KBM-7 (cell line): ENCODE measurements at regions not wholly inside any gene's neighbourhood (a gene's known extent, or its start where the extent isn't known, plus 50 kb on each side); places are given as distances from the start of the nearest gene placed in this dataset.
"Not testable (repeated sequence)": the region's sequence is repeated elsewhere in the genome, so short reads cannot be mapped to it uniquely, and the experiment has no call there.

Source experiments
- DNase-seq: peaks from one replicate; pipeline ENCODE4 v3.0.0-alpha.2; 2015
- in situ Hi-C: fragments of 300-500 bp; cut with MboI; formaldehyde crosslinking; loops from 2 replicates; pipeline ENCODE4 v1.14.3; 2020; ENCODE audit warnings: low sequenced_read_pairs, low pct_unique_long_range_greater_than_20kb, mixed read lengths

DNA sequence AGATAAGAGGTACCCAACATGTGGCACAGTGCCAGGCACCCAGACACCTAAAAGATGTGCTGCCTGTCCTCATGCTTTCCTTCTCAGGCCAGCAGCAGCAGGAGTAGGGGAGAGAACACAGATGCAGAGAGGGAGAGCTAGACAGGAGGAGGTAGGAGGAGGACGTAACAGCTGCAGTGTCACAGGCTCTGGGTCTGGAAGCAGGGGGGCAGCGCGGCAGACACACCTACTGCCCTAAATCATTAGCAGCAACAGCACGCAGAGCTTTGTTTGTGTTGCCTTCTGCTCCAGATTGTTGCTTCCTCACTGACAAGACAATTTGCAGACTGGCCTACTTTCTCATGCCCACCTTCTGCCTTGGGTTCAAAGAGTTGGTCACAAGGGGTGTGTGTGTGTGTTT lies 196.7 kb upstream of the DAB1 start:
- no peak for DNase-seq
- in situ Hi-C loops: no loop called here

DNA sequence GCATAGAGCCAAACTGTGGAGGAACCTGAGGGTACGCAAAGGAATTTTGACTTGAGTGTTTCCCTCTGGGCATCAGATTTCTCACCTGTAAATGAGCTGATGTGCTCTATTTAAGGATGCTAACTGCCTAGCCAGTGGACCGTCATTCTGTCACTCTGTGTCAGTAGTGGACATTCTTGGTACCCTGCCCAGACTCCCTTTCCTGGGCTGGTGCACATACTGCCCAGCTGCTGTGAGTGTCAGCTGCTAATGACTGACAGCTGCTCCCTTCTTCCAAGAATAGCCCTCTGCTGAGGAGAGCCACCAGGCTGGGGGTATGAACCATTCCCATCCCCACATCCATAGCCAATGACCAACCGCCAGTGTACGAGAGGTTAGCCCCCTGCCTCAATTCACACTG lies 193.1 kb upstream of the DAB1 start:
- in situ Hi-C loops: no loop called here
- DNase-seq: no peak

DNA sequence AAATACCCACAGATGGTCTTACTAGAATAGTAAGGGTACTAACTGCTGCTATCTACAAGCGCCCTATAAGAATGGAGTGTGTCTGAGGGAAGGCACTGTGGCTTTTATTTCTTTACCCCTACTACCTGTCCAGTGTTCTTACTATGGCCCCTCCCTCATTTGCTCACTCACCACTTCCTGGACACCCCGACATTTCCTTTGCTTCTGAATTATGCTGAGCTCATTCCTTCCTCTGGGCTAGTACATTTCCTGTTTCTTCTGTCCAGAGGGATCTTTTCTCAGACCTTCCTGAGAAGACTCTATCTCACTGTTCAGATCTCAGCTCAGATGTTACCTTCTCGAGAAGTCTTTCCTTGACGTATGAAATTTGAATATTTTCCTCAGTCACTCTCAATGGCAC lies 192.1 kb upstream of the DAB1 start:
- in situ Hi-C loops: no loop called here
- DNase-seq: no peak

DNA sequence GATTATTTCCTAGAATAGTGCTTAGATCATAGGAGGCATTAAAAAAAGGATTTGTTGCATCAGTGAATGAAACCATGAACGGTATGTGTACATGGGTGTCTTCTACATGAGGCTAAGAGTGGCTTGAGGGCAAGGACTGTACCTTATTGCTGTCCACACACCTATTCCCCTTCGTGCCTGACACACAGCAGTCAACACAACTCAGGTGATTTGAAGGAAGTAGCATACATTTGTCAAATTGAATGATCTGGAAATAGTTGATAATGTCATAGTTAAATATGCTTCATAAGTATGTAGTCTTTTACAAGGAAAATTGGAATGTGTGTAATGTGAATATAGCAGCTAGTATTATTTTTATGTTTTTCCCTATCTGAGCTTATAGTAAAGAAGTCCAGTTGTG lies 189.0 kb upstream of the DAB1 start:
- DNase-seq: no peak
- in situ Hi-C loops: no loop called here

DNA sequence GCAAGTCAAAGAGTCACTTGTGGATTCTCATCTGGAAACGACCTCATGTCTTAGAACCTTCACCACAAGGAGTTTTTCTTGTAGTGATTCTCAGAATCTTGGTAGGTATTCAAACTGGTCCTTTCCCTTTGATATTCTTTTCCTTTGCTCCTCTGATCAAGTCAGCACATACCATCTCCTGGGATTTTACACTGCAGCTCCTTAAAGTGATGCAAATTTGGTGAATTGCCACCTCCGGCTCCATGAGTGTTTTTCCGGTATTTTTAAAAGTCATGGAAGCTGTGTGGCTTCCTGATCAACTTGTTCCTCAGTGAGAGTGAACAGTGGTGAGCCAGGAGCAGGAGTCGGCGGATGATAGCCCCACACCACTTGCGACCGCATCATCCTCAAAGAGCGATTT lies 182.1 kb upstream of the DAB1 start:
- in situ Hi-C loops: no loop called here
- DNase-seq: no peak

DNA sequence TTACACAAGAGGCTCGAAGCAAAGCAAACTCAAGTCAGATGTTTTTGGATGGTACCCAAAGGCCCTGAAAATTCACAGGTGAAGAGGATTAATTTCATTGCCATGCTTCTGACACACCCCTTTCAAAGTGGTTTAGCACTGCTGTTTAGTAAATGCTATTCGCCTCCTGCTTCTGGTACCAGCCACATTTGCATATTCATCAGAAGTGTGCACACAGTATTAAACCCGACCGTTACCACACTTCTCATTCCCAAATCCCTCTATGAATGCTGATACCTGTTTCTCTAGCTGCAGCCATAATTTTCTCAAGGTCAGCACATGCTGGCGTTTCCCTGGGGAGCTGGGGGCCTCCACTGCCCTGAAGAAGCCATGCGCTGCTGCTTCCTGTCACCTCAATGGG lies 179.8 kb upstream of the DAB1 start:
- no peak for DNase-seq
- in situ Hi-C loops: no loop called here

DNA sequence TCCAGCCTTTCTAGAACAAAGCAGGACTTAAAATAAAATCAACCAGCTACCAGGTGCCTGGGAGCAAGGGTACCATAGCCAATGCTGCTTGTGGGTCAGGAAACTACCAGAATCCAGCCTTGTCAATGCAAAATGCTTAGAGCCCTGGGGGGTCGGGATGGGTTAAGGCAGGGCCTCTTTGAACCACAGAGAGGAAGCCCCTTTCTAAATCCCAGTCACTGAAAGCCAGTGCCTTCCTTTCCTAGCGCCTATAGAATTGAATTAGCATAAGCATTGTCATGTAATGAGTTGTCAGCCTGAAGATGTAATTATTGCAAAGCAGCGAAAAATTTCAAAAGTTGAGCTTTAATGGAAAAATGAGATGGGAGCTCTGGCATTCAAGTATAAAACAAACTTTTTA lies 176.6 kb upstream of the DAB1 start:
- in situ Hi-C loops: no loop called here
- DNase-seq: no peak

DNA sequence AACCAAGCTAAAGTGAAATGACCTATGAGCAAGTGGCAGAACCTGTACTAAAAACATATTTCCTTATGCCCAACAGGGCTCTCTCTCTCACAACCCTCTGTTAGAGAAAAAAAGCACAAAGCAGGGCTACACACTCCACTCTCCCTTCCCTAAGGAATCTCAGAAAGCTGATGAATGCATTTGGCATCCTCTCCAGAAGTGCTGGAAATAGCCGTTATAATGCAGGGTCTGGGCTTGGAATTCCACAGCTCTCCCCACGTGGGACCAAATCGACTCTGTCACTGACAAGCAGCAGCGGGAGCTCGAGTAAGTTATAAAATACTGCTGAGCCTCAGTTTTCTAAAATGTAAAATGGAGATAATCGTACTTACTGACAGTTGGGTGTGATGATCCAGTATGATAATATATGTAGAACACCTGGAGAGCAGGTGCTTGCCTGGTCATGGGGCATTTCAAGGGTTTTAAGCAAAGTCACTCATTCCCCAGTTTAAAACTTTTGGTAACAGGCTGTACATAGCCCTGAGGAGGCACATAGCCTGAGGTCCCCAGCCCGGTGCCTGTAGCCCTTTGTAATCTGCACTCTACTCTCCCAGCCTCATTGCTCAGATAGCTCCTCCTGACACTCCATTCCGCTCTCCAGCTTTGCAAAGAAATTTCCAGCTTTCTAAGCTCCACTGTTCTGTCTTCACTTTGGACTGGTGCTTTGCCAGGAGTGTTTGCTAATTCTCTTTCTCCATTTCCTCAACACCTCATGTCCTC lies 175.6 kb upstream of the DAB1 start:
- in situ Hi-C loops: no loop called here
- DNase-seq: no peak

DNA sequence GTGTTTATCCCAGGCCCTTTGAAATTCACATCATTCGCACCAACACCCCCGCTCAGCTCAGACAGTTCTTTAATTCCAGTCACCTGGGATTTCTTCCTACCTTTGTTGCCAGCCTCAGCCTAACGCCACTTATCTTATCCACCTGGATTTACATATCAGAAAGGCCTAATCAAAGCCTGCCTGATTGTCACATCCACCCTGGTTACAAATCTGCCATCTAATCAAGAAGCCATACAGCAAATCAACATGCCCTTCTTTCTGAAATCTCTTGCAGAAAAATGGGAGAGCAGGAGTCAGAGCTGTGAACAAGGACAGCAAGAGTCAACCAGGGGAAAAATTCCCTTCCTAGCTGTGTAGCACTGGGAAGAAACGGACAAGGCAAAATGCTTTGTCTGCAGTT lies 173.2 kb upstream of the DAB1 start:
- DNase-seq: no peak
- in situ Hi-C loops: no loop called here

DNA sequence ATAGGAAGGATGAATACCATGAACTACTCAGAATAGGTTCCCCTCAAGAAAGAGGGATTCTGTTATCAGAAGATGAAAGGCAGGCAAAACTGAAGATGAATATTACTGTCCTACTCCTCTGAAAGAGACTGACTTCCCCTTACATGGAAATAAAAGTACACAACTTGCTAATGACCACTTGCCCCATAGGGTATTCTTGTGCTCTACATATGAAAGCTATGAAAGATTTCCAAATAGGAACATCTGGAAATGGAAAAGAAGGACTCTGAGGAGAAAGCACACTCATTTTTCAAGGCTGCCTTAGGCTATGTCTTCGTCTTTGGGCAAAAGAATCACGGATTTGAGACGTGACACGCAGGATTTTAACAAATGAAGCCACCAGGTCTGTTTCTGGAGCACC lies 170.1 kb upstream of the DAB1 start:
- no peak for DNase-seq
- in situ Hi-C loops: no loop called here

DNA sequence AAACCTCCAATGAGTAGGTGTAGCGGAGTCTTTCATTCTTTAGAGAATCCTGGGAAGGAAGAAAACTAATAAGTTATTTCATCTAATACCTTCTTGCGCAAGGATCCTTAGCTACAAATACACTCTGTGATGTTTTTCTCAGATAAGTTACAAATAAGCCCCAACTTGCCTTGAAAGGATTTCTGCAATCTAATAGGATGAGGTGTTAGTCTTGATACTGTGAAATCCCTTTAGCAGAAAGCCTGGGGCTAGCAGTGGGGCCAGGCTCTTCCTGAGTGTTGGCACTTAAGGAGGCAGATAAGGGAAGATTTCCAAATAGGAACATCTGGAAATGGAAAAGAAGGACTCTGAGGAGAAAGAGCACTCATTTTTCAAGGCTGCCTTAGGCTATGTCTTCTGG lies 168.0 kb upstream of the DAB1 start:
- no peak for DNase-seq

DNA sequence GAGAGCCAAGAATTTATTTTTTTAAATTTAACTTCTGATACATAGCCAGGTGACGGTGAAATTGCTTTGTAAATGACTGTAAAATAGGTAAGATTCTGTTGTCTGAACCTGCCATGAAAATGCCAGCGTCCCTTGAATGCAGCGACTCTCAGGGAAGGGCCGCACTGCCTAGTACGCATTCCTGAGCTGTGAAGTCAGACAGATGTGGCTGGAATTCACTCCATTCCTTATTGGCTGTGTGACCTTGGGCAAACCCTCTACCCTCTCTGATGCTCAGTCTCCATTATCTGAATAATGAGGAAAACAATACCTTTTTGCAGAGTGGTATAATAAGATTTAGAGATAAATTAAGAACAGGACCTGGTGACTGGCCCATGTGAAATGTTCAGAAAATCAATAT lies 167.1 kb upstream of the DAB1 start:
- DNase-seq: no peak
- in situ Hi-C loops: no loop called here

More for the DNA sequence above, 168.0 kb upstream of the DAB1 start:
- in situ Hi-C loops: no loop called here

DNA sequence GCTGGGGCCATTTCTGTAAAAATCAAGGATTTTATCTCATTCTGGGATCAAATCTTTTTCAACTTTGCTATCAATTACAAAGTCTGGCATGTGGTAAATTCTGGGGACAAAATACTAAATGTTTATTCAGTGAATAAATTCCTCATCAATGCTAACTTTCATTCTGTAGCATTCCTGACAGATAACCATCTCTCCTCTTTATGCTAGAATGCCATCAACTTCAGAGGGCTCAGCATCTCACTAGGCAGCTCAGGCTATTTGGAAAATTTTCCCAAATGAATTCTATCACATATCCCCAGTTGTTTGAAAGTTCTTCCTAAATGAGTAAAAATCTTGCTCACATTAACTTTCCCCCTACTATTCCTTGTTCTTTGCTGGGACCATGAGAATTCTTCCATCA lies 163.0 kb upstream of the DAB1 start:
- in situ Hi-C loops: no loop called here
- DNase-seq: no peak

DNA sequence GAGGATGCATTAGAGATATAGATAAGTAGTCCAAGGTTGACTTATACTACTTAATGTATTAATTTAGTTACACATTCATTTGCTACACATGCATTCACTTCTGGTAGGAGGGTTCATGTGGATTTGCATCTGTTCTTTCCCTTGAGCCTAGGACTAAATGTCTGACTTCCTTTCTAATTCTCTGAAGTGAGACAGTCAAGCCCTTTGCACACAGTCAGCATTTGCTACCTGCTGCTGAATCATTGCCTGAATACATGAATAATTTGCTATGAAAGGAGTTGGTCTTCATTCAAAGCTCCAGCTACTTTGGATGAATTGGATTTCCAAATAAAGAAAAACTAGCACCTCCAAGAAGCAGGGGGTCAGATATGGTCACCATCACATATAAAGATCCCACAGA lies 154.8 kb upstream of the DAB1 start:
- no peak for DNase-seq
- in situ Hi-C loops: no loop called here

DNA sequence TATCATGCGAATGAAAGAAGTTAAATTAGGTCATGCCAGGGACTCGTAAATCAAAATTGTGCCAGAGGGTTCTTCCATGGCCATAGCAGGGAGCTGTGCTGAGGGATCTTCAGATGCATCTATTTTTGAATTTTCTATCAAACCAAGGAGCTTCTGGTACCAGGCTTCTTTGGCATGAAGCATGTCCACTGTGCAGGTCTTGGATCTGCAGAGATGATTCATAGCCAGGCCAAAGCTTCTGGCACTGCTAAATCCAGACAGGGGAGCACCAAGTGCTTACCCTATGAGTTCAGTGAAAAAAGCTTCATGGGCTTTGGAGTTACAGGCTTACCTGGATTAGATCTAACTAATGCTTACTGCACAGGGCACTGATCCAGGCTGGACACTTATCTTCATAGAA lies 154.2 kb upstream of the DAB1 start:
- DNase-seq: no peak
- in situ Hi-C loops: no loop called here

DNA sequence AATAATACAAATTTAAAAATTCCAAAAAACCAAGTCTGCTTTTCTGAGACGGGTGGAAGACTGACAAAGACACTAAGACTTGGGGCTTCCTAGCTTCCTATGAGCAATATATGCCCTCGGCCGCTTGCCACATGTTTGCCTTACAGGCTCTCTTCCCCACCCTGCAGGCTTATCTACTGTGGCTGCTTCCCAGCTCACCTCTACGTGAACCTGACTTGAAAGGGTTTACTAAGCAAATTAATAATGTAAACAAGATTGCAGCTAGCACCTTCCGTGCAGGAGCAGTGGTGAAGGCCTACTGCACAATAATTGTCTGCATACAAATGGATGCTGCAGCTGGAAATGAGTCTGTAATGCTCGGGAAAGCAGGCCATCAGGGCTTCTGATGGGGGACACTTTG lies 152.9 kb upstream of the DAB1 start:
- in situ Hi-C loops: no loop called here
- DNase-seq: no peak

DNA sequence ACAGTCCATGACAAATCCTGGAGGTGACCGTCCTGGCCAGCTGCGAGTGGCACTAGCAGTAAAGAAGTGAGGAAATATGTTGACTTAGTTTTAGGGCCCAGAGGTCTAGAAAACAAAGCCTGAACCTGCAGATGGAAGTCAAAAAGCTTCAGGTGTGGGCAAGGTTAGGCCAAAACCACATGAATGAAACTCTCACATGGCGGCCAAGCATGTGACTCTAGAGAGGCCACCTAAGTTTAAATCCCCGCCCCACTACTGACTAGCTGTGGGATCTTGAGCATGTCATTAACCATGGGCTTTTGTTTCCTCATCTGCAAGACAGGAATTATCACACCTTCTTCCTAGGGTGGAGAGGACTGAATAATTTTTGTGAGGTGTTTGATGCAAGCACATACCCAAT lies 148.2 kb upstream of the DAB1 start:
- no peak for DNase-seq
- in situ Hi-C loops: no loop called here

DNA sequence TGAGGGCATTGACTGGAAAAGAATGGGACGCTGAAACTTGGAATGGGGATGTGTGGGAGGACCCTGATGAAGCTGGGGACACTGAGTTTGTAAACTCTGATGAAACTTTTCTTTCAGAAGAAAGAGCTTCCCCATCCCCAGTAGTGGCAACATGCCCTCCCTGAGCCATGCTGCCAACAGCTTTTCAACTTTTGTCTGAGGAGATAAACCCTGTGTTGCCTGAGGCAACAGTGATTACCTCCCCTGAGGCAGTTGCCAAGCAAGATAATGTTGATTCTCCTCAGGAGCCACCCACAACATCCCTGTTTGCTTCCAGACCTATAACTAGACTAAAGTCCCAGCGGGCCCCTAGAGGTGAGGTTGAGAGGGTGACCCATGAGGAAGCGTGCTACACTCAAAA lies 134.2 kb upstream of the DAB1 start:
- not testable (repeated sequence) for DNase-seq

DNA sequence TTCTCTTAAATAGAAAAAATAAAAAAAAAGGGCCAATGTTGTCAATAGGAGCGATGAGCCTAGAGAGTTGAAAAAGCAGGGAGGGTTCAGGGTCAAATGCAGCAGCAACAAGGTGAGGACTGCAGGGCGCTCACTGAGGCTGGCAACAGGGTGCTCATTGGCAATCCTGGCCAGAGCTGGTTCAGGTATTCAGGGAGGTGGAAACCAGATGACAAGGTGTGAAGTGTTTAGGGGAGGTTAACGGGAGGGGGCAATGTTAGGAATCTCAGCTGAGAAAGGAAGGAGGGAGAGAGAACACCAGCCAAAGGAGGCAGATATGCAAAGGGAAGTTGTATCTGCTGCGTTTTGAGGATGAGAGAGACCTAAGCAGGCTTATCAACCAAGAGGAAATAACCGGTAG lies 129.8 kb upstream of the DAB1 start:
- in situ Hi-C loops: no loop called here
- no peak for DNase-seq

More for the DNA sequence above, 134.2 kb upstream of the DAB1 start:
- in situ Hi-C loops: not testable (repeated sequence)

DNA sequence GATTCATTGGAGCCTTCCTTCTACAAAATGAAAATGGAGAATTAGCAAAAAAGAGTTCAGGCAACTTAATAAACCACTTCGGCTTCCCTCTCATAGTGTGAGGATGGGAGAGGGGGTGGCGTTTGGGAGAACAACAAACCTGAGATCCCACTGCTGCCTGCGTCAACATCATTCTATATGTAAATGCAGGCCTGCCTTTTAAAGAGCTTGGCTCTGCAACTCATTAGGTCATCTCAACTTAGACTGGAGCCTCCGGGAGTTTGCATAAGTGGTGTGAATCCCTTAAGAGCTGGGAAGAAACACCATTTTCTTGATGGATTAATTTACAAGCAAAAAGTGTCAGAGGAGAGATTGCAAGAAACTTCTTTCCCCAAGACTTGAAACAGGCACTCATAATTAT lies 127.6 kb upstream of the DAB1 start:
- in situ Hi-C loops: no loop called here
- DNase-seq: no peak

DNA sequence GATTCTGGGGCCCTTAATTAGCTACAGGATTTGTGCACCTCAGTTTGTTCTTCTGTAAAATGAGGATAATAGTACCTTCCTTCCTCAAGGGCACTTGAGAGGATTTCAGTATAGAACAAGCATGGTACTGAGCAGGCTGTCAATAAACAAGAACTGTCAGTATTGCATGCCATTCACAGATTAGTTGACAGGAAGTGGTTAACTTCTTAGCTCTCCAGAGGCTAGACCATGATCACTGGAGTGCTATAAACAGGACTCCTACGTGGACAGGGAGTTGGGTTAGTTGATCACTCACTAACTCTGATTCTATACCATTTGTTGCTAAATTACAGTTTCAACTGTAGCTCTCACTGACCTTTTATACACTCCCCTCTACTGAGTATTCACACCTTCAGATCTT lies 126.2 kb upstream of the DAB1 start:
- in situ Hi-C loops: no loop called here
- no peak for DNase-seq

DNA sequence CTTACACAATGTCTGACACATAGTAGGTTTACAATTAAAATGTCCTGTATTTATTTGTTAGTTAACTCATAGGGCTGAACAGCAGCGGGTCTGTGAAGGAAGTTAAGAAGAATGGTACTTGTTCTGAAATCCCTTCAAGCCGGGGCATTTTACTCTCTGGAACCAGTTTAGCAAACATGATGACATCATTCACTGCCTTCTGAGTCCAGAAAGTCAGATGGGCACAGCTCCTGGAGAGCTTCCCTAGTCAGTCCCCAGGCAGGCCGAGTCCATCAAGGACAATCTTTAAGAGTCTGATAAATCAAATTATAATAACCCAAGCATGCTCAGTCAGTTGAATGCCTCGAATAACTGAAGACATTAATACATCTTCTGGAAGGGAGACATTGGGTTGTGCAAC lies 125.4 kb upstream of the DAB1 start:
- in situ Hi-C loops: no loop called here
- DNase-seq: no peak
